NOMO-1 treated with dmso at 0.1 percent for 144 hours (cell line): ENCODE measurements at regions not wholly inside any gene's neighbourhood (a gene's known extent, or its start where the extent isn't known, plus 50 kb on each side); places are given as distances from the start of the nearest gene placed in this dataset.

Source experiments
- DNase-seq: peaks from one replicate; lab custom pipeline; 2025; ENCODE audit not compliant: unreplicated experiment; lab: John Stamatoyannopoulos, UW

DNA sequence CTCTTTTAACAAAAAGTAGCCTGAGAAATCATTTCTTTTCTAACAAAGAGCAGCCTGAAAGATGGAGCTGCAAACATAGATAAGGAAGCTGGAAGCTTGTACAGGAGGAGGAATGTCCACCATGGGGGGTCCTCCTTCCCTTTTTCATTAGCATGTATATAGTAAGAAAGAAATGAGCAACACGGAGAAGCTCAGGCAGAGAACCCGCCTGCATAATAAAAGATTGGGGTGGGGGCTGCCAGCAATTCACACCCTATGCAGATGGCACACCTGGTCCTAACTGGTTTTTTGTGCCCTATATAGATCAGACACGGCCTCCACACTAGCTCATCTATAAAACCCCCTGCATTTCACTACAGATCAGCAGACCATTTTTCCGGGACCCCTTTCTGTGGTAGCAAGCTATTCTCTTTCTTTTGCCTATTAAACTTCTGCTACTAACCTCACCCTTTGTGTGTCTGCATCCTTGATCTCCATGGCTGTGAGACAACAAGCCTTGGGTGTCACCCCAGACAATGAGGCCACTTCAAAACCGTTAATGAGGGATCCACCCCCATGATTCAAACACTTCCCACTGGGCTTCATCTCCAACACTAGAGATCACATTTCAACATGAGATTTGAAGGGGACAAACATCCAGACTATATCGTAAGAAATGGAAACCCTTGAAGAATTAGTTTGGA lies 167.5 kb upstream of the FREM2 start:
- DNase-seq, result no peak

DNA sequence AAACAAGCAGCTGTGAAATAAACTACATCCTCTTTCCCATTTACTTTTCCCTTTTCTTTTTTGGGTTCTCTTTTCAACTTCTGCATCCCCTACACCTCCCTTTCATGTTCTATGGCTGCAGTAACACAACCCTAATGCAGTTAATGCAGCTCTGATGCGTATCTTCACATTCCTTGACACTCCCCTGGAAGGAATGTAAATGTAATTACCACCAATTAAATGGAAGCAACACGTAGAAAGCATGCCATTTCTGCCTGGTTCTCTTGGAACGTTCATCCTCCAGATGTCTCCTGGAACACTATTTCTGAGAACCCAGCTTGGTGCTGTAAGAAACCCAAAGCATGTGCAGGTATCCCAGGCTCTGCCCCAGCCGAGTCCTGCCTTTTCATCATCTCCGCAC lies 166.8 kb upstream of the FREM2 start:
- no peak for DNase-seq

DNA sequence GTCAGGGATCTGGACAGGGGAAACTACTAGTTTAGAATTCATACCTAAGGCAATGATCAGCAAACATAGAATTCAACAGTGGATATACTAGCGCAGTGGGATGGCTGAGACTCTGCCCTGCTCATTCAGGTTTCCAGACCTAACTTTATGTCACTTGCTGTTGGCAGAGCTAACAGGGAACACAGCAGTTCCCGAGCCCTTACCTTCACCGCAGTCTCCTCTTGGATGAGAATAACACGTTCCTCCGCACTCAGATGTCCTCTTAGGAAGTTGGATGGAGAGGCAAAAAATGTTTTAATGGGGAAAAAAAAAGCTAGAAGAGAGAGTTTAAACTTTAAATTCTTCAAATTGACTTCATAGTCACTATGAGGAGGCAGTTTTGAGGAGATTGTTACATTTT lies 159.7 kb upstream of the FREM2 start:
- DNase-seq, result no peak

DNA sequence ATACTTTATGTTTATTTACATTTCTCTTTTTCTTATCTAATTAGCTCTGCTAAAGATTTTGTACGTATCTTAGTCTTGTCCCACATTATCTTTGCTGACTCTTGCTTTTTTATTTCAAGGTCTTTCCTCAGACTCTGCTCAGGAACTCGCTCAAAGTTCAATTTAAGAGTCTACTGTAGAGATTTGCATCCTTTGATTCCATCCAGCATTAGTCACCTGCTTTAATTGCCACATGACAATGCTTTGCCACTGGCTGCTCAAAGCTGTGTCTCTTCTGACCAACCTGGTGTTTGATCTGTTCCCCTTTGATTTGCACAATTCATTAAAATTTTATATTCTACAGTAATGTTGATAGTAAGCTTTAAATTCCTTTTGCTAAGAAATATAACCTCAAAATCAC lies 157.9 kb upstream of the FREM2 start:
- DNase-seq, result no peak

DNA sequence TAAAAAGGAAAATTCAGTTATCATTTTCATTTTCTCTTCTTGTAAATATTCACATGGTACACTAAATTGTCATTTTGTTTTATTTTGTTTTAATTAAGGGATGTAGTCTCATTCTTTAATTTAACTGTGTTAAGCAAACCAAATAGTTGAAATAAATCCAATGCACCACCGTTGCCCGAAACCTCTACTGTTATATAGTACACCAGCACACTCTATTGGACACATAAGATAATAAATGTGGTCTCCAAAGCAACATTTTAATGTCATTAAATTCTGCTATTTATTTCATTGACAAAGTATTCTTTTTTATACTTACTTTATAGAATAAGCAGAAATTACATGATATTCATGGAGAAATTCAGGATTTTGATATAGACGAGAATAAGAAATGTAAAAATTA lies 156.4 kb upstream of the FREM2 start:
- DNase-seq, result no peak

DNA sequence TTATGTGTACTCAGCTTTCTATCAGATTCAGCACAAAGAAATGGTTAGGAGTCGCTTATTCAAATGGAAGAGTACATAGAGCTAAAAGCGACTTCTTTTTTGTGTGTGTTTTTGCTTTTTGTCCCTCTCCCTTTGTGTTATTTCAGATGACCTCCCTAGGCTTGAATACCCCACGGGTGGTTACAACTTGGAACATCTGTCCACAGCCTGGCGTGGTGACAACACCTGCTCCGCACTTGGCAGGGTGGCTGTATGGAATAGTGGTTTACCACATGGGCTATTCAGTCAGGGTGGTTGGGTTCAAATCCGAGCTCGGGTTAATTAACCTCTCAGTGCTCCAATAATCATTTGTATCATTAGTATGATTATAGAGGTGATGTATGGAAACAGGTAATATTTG lies 151.6 kb upstream of the FREM2 start:
- no peak for DNase-seq

DNA sequence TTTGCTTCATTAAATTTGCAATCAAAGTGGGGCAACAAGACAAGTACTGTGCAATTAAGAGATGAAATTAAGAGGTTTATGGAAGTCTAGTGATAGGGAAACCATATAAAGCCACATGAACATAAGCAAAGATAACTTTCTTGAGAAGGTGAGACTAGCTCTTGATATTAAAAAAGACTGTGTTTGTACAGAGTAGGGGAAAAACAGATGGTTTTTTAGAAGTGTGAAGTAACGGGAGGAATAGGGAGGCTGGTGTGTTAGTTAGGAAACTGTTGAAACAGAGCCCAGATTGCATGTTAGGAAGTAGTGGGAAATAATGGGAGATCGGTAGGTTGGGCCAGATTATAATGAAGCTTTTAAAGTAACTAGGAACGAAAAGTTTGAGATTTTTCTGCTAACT lies 149.8 kb upstream of the FREM2 start:
- no peak for DNase-seq

DNA sequence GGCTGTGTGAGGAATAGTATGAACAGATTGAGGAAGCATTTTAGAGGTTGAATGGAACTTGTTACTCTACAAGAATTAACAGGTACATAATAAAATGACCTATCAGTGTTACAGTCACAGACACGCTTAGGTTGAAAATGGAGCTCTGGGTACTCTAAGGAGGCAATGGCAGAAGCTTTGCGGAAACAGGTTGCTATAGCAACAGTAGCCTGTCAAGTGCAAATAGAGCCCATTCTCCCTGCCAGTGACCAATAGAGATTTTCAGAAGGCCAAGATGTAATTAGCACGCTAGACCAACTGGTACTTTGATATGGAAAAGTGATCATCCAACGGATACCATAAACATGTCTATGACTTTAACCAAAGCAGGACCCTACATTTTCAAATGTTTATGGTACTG lies 148.5 kb upstream of the FREM2 start:
- no peak for DNase-seq

DNA sequence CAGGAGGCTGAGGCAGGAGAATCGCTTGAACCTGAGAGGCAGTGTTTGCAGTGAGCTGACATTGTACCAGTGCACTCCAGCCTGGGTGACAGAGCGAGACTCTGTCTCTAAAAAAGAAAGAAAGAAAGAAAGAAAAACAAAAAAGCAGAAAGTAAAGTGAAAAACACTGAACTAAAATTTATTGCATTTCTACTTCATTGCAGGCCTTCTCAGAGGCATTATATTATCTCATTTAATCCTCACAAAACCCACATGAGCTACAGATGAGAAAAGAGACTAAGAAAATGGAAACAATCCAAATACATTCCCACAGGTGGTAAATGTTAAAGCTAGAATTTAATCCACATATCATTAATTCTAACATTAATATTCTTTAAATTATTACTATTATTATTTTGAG lies 147.2 kb upstream of the FREM2 start:
- DNase-seq, result no peak

DNA sequence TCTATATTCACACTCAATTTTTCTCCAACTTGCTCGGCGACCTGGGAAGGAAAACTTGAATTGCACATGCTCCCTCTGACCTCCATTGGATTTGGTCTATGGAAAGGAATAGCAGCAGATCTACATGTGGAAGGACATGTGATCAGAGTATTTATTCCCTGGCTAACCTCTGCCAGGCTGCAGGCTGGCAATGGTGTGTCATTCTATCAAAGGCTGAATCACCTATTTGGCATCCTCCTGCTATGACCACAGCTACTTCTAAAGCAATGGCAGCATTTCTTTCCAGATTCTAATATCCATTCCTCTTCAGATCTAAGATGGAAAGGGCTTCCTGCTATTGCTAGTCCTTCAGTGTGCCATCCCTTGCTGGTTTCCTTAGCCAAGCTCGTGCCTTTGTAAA lies 144.3 kb upstream of the FREM2 start:
- no peak for DNase-seq

DNA sequence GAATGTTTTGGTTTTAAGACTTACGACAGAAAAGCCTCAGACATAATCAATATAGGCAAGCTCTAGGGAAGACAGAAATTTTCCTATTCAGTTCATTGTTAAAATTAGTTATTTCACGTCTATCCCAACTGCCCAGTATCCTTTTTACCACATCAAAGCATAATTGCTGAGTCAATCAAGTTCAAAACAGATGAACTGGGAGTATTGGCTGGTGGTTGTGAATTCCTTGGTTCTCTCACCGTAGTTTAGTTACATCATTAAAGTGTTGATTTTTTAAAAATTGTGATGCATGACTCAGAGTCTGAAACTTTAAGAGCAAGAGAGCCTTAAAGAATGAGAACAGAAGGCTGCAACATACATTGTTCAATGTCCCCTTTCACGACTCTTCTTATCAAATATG lies 143.3 kb upstream of the FREM2 start:
- no peak for DNase-seq

DNA sequence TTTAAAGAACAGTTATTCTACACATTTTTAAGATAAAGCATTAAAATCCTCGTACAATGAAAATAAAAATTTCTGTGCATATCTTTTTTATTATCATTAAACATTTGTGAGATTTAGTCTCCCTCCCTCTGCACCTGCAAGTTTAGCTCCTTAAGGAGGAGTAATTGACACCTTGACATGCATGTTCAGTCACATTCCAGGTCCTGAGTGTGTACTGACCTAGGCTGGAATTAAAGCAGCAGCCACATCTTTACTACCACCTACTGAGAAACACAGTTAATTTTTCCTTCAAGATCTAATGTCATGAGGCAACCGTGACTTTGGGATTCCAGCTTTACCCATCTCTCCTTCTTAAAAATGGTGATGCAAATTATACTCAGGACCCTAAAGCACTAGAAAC lies 123.1 kb upstream of the FREM2 start:
- no peak for DNase-seq

DNA sequence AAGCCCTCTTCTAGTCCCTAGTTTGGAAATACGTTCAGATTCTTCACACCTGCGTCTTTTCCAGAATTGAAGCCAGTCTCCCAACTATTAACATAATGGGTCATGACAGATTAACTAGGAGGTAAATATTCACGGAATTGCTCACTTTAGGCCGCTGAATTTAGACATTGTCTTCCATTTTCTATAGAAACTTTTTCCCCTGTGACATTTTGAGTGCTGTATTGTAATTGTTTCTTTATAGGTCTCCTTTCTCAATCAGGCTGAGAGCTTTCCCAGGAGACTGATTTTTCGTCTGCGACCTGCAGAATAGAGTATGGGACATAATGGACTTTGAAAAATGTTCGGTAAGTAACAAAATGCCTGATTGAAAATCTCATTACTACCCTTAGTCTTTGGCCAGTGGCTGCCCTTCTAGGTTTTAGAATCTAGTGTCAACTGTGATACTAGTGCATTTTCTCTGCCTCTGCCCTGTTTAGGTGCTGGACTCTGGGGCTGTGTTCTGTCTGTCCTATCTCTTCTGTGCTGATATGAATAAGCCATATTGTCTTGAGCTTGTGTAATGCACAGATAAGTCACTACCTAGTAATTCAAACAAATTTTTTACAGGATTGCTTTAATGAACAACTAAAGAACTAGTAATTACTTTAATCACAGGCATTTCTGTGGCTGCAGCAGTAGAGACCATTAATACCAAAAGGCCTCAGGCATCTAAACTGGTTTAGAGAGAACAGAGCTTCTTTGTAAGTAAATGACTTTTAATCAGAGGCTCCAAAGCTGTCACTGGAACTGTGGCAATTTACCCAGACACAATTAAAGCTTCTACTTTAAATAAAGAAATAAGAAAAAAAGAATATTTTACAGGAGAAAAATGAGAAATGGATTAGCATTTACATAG lies 122.4 kb upstream of the FREM2 start:
- DNase-seq, result no peak

DNA sequence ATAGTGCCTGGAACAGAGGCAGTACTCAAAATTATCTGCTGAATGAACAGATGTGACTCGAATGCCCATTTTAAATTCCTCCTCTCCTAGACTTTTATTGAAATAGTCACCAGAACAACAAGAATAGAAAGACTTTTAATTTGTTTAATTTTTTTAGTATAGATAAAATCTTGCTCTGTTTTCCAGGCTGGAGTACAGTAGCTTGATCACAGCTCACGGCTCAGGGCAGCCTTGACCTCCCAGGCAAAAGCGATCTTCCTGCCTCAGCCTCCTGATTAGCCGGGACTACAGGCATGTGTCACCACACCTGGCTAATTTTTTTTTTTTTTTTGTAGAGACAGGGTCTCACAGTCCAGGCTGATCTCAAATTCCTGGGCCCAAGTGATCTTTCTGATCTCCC lies 120.9 kb upstream of the FREM2 start:
- DNase-seq, result no peak

DNA sequence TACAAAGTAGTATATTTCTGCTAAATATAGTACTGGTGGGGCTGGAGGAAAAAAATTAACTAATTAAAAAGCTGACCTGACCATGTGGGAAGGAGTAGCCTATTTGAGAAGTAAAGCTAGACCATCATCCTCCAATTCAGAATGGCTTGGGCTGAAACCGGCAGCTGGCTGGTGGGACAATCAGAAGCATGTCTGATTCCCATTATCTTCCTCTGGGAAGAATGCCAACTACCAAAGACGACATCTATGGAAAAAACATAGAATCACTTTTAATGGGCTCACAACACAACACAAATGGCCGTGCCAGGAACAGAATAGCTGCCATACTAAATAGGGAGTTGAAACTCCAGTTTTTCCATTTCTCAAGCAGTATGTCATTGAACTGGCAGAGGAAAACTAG lies 120.4 kb upstream of the FREM2 start:
- DNase-seq, result no peak

DNA sequence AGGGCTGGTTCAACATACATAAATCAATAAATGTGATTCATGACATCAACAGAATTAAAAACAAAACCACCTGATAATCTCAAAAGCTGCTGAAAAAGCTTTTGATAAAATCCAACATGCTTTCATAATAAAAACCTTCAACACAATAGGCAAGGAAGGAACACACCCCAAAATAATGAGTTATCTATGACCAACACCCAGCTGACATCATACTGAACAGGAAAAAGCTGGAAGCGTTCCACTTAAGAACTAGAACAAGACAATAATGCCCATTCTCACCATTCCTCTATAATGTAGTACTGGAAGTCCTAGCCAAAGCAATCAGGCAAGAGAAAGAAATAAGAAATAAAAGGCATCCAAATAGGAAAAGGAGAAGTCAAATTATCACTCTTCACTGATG lies 116.2 kb upstream of the FREM2 start:
- DNase-seq, result no peak

DNA sequence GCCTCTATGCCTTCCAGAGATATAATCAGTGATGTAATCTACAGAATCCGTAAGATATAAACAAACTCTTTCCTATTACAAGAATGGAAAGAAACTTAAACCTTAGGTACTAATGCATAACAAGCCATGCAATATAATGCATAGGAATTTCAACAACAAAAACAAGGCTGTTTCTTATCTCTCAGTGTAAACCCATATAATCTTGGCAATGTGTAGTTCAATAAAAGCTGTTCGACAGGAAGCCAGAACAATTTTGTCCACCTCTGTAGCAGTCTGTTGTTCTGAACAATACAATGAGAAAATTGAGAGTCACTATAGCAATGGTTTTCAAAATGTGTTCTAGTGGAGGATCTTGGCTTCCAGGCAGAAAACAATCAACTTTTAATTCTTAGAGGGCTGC lies 111.5 kb upstream of the FREM2 start:
- no peak for DNase-seq

DNA sequence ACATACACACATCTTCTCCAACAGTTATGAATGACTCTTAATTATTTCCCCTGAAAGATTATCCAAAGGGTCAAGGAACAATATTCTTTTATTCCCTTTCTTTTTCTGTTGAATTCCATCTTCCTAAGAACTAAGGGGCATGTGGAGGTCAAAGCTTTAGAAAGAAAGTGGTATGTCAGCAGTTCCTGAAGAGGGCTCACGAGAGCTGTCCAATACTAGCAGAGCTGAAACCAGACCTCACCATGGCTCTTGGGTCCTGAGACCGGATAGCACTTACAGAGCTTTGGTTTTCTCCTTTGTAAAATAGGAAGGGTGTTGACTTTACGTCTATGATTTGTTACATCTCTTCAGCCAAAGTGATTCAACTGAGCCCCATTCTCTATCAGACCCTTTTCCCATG lies 109.8 kb upstream of the FREM2 start:
- no peak for DNase-seq

DNA sequence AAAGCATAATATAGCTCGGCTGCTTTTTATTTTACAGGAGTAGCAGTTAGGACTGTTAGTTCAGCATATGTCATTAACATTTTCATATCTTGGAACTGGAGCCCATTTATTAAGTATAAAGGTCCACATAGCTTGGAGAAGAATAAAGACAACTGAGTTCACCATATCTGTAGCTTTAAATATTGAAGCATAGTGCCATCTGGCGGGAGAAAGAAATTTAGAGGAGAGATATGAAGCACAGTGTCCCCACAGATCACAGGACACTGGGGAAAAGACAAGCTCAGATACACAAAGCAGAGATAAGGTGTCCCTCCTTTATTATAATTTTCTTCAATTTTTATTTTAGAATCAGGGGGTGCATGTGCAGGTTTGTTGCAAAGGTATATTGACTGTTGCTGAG lies 104.7 kb upstream of the FREM2 start:
- DNase-seq, result no peak

DNA sequence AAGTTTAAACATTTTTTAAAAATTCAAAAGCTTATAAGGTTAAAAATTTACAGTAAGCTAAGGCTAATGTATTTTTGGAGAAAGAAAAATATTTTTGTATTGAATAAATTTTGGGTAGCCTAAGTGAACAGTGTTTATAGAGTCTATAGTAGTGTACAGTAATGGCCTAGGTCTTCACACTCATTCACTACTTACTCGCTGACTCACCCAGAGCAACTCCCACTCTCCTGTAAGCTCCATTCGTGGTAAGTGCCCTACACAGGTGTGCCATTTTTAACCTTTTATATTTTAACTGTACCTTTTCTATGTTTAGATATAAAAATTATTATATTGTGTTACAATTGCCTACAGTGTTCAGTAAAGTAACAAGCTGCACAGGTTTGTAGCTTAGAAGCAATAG lies 96.6 kb upstream of the FREM2 start:
- DNase-seq, result no peak

DNA sequence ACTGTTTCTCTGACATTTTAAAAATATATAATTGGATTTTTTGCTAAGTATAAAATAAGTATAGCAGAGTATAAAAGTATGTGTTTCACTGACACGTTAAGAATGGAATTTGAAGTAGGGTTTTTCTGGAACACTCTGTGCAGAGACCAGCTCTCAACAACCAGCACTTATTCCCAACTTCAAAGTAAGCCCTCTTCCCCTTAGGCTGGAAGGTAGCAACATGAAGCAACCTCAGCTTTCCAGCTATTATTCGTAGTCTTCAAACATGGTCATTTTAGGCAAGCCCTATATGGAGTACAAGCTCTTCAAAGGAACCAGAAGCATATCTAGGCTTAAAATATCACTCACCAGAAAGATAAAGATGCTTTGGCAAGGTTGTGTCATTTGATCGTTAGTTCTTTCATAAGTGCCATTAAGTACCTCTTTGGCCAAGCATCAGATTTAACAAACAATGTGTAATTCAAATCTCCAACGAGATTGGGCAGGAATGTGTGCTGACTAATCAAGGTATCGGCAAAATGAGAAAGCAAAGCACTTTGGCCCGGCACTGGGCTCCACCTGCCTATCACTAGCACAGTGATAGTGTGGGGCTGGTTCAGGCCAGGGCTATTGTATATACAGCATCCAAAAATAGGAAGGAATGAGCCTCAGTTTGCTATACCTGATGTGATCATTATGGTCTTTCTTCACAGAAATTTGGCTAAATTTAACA lies 95.9 kb upstream of the FREM2 start:
- DNase-seq, result no peak

DNA sequence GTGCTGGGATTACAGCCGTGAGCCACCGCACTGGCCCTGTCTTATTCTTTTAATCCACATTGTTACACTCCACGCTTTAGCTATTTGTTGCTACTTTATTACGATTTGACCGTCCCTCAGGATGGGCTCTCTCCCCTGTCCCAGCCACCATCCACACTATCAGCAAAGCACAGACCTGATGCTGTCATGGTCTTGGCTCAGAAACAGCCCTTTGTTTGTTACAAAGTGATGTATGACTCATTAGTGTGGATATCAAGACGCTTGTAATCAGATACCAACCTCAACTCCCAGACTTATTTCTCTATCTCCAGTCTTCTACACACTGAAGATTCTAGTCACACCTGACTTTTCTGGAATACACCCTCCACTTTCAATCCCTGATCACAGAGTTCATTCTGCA lies 84.6 kb upstream of the FREM2 start:
- no peak for DNase-seq
